ENCODE measurements at regions not wholly inside any gene's neighbourhood (a gene's known extent, or its start where the extent isn't known, plus 50 kb on each side); places are given as distances from the start of the nearest gene placed in this dataset.
"Not testable (repeated sequence)": the region's sequence is repeated elsewhere in the genome, so short reads cannot be mapped to it uniquely, and the experiment has no call there.

DNA sequence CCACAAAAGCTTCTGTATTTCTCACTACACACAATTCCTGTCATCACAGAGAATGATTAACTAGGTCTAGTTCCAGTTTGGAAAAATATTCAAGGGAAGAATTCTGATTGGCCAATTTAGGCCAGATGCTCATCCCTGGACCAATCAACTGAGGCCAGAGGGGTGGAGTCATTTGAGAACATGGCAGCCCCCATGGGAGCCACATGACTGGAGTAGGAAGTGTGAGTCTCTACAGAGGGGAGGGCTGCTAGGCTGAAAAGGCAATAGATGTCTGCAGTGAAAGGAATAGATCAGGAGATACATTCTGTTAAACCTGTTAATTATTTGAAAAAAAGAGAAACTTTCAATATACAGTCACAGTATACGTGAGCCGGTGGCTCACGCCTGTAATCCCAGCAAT, 125.2 kb downstream of the UNC93B1 start:
- not testable (repeated sequence) for DNase-seq (ENCODE audit: low read depth in 4 of 4, low spot score in 3 of 4)

DNA sequence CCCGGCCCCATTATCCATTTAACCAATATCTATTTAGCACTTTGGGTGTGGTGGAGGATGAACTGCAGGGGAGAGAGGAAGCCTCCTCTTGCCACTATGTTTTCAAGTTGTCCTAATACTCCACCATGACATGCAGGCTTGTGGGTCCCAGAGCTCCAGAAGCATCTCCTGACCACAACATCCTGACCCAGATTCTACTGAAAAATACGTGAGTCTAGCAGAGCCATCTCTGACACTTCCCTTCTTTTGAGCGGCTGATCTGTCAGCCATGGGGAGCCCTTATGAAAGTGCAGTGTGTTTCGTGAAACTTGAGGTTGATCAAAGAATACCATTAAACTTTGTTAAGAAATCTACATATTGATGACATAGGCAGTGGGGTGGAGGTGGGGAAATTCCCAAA, 126.6 kb downstream of the UNC93B1 start:
- not testable (repeated sequence) for DNase-seq (ENCODE audit: low read depth in 4 of 4, low spot score in 3 of 4)

DNA sequence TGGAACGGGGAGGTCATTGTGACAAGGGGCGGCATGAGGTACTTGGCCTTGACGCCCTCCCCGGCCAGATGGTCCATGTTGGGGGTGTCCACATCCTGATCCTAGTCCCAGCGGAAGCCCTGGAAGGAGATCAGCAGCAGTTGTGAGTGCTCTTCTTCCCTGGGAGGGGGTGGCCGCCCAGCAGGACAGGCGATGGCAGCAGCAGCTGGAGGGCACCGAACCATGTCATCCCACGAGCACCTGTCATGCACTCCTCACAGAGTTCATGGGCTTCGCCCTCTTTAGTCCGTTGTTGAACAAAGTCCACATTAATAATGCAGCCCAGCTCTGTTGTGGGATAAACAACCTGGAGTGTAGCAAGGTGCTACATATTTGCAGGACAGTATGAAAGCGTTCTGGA, 130.7 kb downstream of the UNC93B1 start:
- not testable (repeated sequence) for DNase-seq (ENCODE audit: low read depth in 4 of 4, low spot score in 3 of 4)

DNA sequence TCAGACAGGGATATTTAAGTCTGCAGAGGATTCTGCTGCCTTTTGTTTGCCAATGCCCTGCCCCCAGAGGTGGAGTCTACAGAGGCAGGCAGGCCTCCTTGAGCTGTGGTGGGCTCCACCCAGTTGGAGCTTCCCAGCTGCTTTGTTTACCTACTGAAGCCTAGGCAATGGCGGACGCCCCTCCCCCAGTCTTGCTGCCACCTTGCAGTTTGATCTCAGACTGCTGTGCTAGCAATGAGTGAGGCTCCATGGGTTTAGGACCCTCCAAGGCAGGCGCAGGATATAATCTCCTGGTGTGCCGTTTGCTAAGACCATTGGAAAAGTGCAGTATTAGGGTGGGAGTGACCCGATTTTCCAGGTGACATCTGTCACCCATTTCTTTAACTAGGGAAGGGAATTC, 132.7 kb downstream of the UNC93B1 start:
- not testable (repeated sequence) for DNase-seq (ENCODE audit: low read depth in 4 of 4, low spot score in 3 of 4)

DNA sequence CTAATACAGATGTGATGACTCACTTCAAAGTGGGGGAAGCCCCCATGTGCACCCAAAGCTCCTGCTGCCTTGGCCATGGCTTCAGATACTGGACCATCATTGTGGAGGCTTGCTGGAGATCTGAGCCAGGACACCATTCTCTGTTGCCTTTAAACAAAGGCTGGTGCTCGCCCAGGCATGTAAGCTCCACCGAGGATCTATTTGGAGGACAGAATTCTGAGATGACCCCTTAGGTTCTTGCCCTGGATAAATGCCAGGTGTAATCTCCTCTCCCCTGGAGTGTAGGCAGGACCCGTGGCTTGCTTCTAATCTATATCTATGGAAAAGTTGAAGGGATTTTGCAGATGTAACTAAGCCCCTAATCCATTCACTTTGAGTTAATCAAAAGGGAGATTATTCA, 141.0 kb downstream of the UNC93B1 start:
- DNase-seq (ENCODE audit: low read depth in 4 of 4, low spot score in 3 of 4): not testable (repeated sequence)

DNA sequence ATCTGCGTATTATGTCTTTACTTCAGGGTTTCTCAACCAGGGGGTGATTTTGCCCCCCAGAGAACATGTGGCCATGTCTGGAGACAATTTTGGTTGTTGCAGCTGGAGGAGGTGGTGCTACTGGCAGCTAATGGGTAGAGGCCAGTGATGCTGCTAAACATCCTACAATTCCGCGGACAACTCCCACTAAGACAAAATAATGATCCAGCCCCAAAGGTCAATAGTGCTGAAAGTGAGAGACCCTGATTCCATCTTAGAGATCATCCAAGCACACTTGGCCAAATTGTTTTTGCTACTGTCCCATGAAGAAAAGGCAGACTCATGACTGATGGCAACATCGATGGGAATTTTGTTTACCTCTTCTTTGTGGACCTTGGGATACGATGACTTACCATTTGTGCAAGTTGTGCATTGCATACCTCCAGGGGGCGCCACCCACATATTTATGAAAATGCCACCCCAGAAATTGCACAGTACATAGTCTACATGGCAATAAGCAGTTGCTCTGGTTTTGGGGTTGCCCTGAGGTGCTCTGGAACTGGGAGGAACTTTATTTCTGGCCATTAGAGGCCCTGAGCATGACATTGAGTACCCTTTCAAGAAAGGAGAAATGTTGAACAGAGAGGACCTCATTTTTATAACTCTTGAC, 144.3 kb downstream of the UNC93B1 start:
- DNase-seq (ENCODE audit: low read depth in 4 of 4, low spot score in 3 of 4): not testable (repeated sequence)

DNA sequence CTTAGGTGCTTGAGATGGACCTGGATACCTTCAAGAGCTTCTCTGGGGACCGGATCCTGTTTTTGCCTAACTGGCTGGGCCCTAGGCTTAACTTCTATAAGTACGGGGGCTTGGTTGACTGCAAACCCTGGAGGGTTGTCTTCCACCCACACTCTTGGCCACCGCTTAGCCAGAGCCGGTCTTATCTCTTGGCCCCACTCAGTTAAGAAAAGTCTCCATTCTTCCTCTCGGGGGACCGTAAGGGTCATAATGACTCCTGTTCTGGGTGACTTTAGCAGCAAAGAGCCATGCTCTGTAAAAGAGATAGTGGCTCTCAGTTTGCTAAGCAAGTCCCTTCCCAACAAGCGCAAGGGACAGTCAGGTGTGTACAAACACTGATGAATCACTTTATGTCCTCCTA, 153.2 kb downstream of the UNC93B1 start:
- DNase-seq (ENCODE audit: low read depth in 4 of 4, low spot score in 3 of 4): not testable (repeated sequence)

DNA sequence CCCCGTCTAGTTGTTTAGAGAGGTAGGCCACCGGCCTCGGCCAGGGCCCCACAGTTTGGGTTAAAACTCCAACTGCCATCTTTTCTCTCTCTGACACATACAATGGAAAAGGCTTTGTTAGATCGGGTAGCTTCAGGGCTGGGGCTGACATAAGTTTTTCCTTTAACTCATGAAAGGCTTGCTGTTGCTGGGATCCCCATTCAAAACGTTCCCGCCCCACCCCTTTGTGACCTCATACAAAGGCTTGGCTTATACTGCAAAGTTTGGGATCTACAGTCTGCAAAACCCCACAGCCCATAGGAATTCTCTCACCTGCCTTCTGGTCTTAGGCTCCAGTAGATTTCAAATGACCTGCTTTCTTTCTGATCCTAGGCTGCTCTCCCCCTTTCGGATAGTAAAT, 154.1 kb downstream of the UNC93B1 start:
- not testable (repeated sequence) for DNase-seq (ENCODE audit: low read depth in 4 of 4, low spot score in 3 of 4)

DNA sequence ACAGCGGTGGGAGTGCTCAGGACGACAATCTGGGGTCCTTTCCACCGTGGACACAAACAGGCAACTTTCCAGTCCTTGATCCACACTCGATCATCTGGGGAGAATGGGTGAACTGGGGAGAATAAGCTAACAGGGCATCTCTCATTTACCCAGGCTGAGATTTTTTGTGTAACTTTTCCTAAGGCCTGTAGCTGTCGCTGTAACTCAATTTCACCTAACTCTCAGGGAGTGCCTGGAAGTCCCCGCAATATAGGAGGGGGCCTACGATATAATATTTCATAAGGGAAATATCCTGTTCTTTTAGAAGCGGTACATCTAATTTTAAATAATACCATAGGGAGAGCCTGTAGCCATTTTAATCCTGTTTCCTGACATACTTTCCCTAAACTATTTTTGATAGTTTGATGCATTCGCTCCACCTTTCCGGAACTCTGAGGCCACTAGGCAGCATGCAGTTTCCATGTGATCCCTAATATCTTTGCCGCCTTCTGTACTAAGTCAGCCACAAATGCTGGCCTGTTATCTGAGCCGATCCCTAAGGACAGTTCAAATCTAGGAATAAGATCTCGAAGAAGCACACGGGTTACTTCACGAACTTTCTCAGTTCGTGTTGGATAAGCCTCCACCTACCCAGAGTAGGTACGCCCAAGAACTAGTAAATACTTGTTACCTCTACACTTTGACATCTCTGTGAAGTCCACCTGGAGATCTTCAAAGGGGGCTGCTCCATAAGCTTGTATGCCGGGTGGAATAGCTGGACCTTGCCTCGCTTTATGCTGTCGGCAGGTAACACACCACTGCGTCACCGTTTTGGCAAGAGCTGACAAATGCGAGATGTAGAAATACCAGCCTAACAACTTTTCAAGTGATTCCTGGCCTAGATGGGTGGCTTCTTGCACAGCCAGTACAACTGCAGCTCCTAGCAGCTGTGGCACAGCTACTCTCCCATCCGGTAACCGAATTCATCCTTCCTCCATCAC, 155.7 kb downstream of the UNC93B1 start:
- DNase-seq (ENCODE audit: low read depth in 4 of 4, low spot score in 3 of 4): not testable (repeated sequence)

DNA sequence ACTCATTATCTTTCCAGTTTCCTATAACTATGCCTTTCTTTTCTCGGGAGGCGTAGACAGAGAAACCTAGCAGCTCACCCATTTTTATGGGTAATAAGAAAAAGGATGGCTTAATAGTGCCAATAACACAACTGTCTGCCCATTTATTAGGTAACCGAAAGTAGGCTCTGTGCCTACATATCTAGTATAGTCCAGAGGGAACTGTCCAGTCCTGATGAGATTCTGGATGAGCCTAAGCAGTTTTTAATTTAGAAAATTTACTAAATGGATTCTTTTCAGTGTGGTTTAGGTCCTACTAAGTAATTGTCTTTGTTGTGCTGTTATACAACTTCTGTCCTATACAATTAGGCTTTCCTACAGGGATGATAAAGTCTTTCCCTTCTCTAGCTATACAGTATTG, 157.6 kb downstream of the UNC93B1 start:
- DNase-seq (ENCODE audit: low read depth in 4 of 4, low spot score in 3 of 4): not testable (repeated sequence)

DNA sequence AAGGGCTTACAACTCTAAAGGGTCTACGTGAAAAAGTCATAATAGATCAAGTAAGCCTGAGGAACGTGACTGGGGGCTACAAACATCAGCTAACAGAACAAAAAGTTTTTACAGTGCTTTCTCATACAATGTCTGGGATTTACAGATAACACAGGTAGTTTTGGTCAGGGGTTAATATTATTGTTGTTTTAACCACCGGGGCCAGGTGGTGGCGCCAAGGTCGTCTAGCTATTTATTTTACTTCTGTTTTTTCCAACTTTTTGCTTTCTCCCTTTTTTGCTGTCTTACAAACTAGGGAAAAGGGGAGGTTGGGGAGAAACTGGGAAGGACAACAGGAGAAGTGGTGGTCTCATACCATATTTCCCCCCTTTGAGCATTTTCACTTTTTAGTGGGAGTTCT, 158.6 kb downstream of the UNC93B1 start:
- DNase-seq (ENCODE audit: low read depth in 4 of 4, low spot score in 3 of 4): not testable (repeated sequence)

DNA sequence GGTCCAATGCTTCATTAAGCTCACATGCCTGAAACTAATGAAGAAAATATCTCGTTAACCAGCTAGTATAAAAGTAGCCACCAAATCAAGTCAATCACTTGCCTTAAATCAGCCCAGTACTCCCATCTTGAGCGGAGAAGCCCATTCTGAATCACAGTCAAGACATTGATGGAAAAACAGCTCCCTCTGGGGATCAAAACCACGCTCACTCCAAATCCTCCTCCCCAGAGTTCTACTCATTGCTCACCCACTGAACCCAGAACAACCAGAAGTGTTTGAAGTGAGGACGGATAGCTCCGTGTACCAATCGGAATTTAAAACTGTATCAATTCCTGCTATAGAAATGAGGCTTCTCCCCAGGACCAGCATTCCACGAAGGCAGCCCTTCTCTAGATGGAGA, 163.3 kb downstream of the UNC93B1 start:
- DNase-seq (ENCODE audit: low read depth in 4 of 4, low spot score in 3 of 4): not testable (repeated sequence)

DNA sequence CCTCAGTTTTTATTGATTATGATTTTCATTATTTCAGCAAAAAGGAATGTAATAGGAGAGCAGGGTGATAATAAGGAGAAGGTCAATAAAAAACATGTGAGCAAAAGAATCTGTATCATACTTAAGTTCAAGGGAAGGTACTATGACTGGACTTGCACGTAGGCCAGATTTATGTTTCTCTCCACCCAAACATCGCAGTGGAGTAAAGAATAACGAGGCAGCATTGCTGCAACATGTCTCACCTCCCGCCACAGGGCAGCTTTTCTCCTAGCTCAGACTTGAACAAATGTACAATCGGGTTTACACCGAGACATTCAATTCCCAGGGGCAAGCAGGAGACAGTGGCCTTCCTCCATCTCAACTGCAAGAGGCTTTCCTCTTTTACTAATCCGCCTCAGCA, 155.7 kb upstream of the ALDH3B2 start:
- DNase-seq (ENCODE audit: low read depth in 4 of 4, low spot score in 3 of 4): not testable (repeated sequence)

DNA sequence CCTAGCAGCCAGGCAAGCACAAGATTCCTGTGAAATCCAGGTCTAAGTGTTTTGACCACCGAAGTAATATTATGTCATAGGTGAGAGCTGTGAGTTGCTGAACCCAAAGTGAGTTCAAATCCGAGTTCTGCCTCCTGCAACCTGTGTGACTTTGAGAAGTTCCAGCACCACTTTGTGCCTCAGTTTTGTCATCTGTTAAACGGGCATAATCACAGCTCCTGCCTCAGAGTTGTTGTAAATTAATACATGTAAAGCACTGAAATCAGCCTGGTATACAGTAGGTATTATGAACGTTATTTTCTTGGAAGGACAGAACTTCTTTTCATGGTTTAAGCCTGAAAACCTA, 152.5 kb upstream of the ALDH3B2 start:
- not testable (repeated sequence) for DNase-seq (ENCODE audit: low read depth in 4 of 4, low spot score in 3 of 4)

DNA sequence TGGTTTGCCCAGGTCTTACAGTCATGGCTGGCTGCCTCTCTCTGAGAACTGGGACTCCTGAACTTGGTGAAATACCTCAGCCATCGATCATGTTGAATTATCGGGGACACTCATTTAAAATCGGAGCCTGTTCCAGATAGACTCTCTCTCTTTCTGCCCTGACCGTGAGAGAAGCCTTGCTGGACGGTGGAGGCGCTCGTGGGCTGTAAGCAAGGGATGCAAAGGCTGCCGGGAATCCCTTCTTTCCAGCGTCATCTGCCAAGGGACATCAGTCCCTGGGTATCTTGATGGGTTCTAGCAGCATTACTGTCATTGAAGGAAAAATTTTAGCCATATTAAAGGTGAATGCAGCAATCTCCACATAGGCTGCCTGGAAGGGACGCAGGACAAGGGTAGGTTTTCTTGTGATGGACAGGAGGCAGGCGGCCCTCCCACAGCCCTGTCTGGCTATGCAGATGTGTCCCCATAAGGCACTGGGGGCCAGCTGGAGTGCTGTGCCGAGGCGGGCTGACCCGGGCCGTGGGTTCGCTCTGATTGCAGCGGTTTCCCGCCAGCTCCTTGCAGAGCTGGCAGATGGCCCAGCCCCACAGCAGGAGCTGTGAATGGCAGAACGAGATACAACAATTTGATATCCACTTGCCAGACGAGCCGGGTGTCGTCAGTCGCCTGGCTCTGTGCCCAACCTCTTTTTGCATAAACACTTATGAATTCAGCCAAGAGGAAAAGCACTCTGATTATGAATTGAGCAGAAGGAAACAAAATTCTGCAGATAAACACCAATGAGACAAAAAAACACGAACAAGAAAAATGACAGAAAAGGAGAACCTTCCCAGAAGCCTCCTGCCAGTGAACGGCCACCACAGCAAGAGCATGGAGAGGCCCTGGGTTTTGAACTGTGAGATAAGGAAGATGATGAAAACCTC, 151.9 kb upstream of the ALDH3B2 start:
- DNase-seq (ENCODE audit: low read depth in 4 of 4, low spot score in 3 of 4): not testable (repeated sequence)

DNA sequence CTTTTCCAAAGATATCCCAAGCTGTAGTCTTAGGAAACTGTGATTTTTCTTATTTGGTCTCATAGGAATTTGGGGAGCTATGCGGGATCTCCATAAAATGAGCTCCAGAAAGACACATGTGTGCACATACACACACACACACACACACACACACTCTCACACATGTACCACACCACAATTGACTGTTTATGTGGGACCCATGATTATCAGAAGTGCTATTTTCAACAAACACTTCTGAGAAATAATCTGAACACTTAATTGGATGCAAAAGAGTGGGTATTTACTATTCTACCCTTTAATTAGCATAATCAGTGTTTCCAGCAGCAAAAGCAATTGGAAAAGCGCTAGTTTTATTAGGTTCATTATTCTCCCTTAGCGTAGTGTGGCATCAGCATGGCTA, 150.4 kb upstream of the ALDH3B2 start:
- DNase-seq (ENCODE audit: low read depth in 4 of 4, low spot score in 3 of 4): not testable (repeated sequence)

DNA sequence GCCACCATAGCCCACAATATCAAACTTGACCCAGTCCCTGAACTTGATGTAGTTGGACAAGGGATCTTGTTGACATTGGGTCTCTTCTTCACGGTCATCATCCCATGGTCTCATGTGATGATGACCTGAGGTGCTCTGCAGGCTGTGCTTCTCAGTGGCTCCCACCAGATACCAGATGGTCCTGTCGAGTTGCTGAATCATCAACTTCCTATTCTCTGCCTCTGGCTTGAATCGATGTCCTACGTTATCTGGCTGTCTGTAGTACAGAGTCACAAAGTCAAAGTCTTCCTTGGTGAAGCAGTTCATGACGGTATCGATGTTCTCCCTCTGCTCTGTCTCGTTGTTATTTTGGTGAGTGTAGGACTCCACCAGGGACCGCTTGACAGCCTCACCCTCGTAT, 145.7 kb upstream of the ALDH3B2 start:
- DNase-seq (ENCODE audit: low read depth in 4 of 4, low spot score in 3 of 4): no peak

DNA sequence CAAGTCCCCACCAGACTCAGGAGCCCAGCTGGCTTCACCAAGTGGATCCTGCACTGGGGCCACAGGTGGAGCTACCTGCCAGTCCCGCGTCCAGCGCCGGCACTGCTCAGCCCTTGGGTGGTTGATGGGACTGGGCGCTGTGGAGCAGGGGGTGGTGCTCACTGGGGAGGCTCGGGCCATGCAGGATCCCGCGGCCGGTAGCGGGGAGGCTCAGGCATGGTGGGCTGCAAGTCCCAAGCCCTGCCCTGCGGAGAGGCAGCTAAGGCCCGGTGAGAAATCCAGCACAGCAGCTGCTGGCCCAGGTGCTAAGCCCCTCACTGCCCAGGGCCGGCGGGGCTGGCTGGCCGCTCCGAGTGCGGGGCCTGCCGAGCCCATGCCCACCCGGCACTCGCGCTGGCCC, 143.1 kb upstream of the ALDH3B2 start:
- DNase-seq (ENCODE audit: low read depth in 4 of 4, low spot score in 3 of 4): not testable (repeated sequence)

DNA sequence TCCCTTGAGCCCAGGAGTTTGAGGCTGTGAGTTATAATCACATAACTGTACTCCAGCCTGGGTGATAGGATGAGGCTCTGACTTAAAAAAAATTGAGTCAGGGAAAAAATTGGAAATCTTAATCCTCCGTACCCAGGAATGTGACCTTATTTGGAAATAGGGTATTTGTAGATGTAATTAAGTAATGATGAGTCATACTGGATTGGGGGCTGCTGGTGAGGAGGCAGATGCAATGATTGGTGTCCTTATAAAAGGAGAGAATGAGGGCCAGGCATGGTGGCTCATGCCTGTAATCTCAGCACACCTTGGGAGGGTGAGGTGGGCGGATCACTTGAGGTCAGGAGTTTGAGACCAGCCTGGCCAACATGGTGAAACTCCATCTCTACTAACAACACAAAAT, 134.9 kb upstream of the ALDH3B2 start:
- not testable (repeated sequence) for DNase-seq (ENCODE audit: low read depth in 4 of 4, low spot score in 3 of 4)

DNA sequence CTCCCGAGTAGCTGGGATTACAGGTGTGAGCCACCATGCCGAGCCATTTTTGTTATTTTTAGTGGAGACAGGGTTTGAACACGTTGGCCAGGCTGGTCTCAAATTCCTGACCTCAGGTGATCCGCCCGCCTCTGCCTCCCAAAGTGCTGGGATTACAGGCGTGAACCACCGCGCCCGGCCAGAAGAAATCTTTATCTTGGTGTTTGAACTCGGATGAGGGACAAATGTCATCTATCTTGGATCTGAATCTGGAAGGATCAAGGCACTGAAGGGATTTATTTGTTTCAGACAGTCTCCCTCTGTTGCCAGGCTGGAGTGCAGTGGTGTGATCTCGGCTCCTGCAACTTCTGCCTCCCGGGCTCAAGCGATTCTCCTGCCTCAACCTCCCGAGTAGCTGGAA, 133.5 kb upstream of the ALDH3B2 start:
- not testable (repeated sequence) for DNase-seq (ENCODE audit: low read depth in 4 of 4, low spot score in 3 of 4)

DNA sequence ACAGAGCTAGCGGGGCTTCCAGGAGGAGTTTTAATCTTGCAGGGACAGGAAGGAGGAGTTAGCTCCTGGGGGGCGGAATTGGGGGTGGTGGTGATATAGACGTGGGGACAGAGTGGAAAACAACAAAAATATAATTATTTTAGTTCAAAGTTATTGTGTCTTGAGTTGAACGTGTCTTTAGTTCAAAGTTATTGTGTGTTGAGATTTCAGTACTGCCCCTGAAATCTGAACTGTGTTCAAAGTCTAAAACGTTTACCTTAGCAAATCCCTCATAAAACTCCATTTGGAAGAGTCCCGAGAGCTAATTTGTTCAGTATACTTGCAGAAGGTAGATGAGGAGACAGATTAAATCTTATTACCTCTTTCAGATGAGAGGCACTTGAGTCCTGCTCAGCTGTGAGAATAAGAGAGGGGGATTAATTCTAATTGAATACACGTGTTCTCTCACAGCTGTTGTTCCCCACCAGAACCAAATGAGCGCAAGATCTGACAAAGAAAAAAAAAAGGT, 132.4 kb upstream of the ALDH3B2 start:
- DNase-seq (ENCODE audit: low read depth in 4 of 4, low spot score in 3 of 4): not testable (repeated sequence)

All from left renal pelvis (tissue), 4 donors.